ENCODE measurements at regions not wholly inside any gene's neighbourhood (a gene's known extent, or its start where the extent isn't known, plus 50 kb on each side); places are given as distances from the start of the nearest gene placed in this dataset.

- Histone ChIP-seq H3K4me2 (ENCODE audit: insufficient read depth, low read length) (no peak overlapping the region), H3K79me2 (ENCODE audit: insufficient read depth, low read length) (no peaks in the 10 kb centered on the region), H2AFZ (ENCODE audit: low read length) (no peak overlapping the region), H3K27me3 (ENCODE audit: insufficient read depth, low read length) (no peaks in the 10 kb centered on the region), H4K20me1 (ENCODE audit: insufficient read depth, low read length) (no peaks in the 10 kb centered on the region), H3K36me3 (ENCODE audit: insufficient read depth, low read length) (no peaks in the 10 kb centered on the region), H3K27ac (ENCODE audit: low read depth, low read length) (no peak overlapping the region), H3K9me3 (ENCODE audit: low read depth, low read length) (no peaks in the 10 kb centered on the region), H3K4me3 (ENCODE audit: insufficient read depth, low read length) (no peak overlapping the region), H3K4me1 (ENCODE audit: insufficient read depth, low read length) (peaks cover 8% of the 10 kb centered on the region)
- no peak for TF ChIP-seq CTCF (IDR thresholded peaks at IDR 0.05; ENCODE audit: extremely low read depth, low read depth, low read length)
- DNase-seq (ENCODE audit: insufficient read length, low spot score, missing footprints), result no peak
These were observed 166.5 kb upstream of the RGMB start for GRCh38 chr5:98606961-98607360.

GRCh38 chr5:98608052-98608451 is 165.4 kb upstream of the RGMB start:
- Histone ChIP-seq H2AFZ (ENCODE audit: low read length) (peak overlapping the region; percentile 4), H3K79me2 (ENCODE audit: insufficient read depth, low read length) (no peaks in the 10 kb centered on the region), H3K27ac (ENCODE audit: low read depth, low read length) (no peak overlapping the region), H4K20me1 (ENCODE audit: insufficient read depth, low read length) (no peaks in the 10 kb centered on the region), H3K9me3 (ENCODE audit: low read depth, low read length) (no peaks in the 10 kb centered on the region), H3K4me2 (ENCODE audit: insufficient read depth, low read length) (no peak overlapping the region), H3K27me3 (ENCODE audit: insufficient read depth, low read length) (no peaks in the 10 kb centered on the region), H3K4me3 (ENCODE audit: insufficient read depth, low read length) (no peak overlapping the region), H3K36me3 (ENCODE audit: insufficient read depth, low read length) (no peaks in the 10 kb centered on the region), H3K4me1 (ENCODE audit: insufficient read depth, low read length) (peaks cover 8% of the 10 kb centered on the region)
- DNase-seq (ENCODE audit: insufficient read length, low spot score, missing footprints), result no peak
- TF ChIP-seq CTCF (IDR thresholded peaks at IDR 0.05; ENCODE audit: extremely low read depth, low read depth, low read length), result no peak

- Histone ChIP-seq H4K20me1 (ENCODE audit: insufficient read depth, low read length) (no peaks in the 10 kb centered on the region), H3K27me3 (ENCODE audit: insufficient read depth, low read length) (no peaks in the 10 kb centered on the region), H3K4me3 (ENCODE audit: insufficient read depth, low read length) (no peak overlapping the region), H3K4me1 (ENCODE audit: insufficient read depth, low read length) (no peaks in the 10 kb centered on the region), H3K36me3 (ENCODE audit: insufficient read depth, low read length) (no peaks in the 10 kb centered on the region), H3K4me2 (ENCODE audit: insufficient read depth, low read length) (no peak overlapping the region), H3K27ac (ENCODE audit: low read depth, low read length) (no peak overlapping the region), H3K79me2 (ENCODE audit: insufficient read depth, low read length) (no peaks in the 10 kb centered on the region), H2AFZ (ENCODE audit: low read length) (peak overlapping the region; percentile 33), H3K9me3 (ENCODE audit: low read depth, low read length) (no peaks in the 10 kb centered on the region)
- no peak for TF ChIP-seq CTCF (IDR thresholded peaks at IDR 0.05; ENCODE audit: extremely low read depth, low read depth, low read length)
- no peak for DNase-seq (ENCODE audit: insufficient read length, low spot score, missing footprints)
These were observed 159.1 kb upstream of the RGMB start for GRCh38 chr5:98614341-98614740.

GRCh38 chr5:98621821-98622220 is 151.6 kb upstream of the RGMB start:
- H3K4me3 ChIP-seq (ENCODE audit: insufficient read depth, low read length), result no peak overlapping the region
- H3K4me1 ChIP-seq (ENCODE audit: insufficient read depth, low read length), result no peaks in the 10 kb centered on the region
- no peak overlapping the region for H3K4me2 ChIP-seq (ENCODE audit: insufficient read depth, low read length)
- no peaks in the 10 kb centered on the region for H3K9me3 ChIP-seq (ENCODE audit: low read depth, low read length)
- no peak for TF ChIP-seq CTCF (IDR thresholded peaks at IDR 0.05; ENCODE audit: extremely low read depth, low read depth, low read length)
- no peaks in the 10 kb centered on the region for H4K20me1 ChIP-seq (ENCODE audit: insufficient read depth, low read length)
- no peak overlapping the region for H2AFZ ChIP-seq (ENCODE audit: low read length)
- no peaks in the 10 kb centered on the region for H3K79me2 ChIP-seq (ENCODE audit: insufficient read depth, low read length)
- no peaks in the 10 kb centered on the region for H3K27me3 ChIP-seq (ENCODE audit: insufficient read depth, low read length)
- DNase-seq (ENCODE audit: insufficient read length, low spot score, missing footprints), result no peak
- H3K36me3 ChIP-seq (ENCODE audit: insufficient read depth, low read length), result no peaks in the 10 kb centered on the region
- H3K27ac ChIP-seq (ENCODE audit: low read depth, low read length), result no peak overlapping the region

All from osteoblast (primary cell).